Suprapubic skin (tissue), 4 donors: ENCODE measurements at regions not wholly inside any gene's neighbourhood (a gene's known extent, or its start where the extent isn't known, plus 50 kb on each side); places are given as distances from the start of the nearest gene placed in this dataset.
"Not testable (repeated sequence)": the region's sequence is repeated elsewhere in the genome, so short reads cannot be mapped to it uniquely, and the experiment has no call there.

Experiments used
- DNase-seq, 2 donors: peaks; one replicate each; pipeline ENCODE4 v3.0.0-alpha.2; 2019; ENCODE audit warnings: low spot score in 2 of 2
- H3K27ac ChIP-seq: fragments of 200-600 bp; sonication (generic); one replicate; pipeline ENCODE4 v1.5.1; 2019
- H3K27me3 ChIP-seq: fragments of 200-600 bp; sonication (generic); one replicate; pipeline ENCODE4 v1.5.1; 2019
- H3K36me3 ChIP-seq: fragments of 200-600 bp; sonication (generic); one replicate; pipeline ENCODE4 v1.5.1; 2019
- H3K4me1 ChIP-seq: fragments of 200-600 bp; sonication (generic); one replicate; pipeline ENCODE4 v1.5.1; 2019
- H3K4me3 ChIP-seq: fragments of 200-600 bp; sonication (generic); one replicate; pipeline ENCODE4 v1.5.1; 2019; ENCODE audit warnings: mild to moderate bottlenecking
- H3K9me3 ChIP-seq: fragments of 200-600 bp; sonication (generic); one replicate; pipeline ENCODE4 v1.5.1; 2019
- EP300 ChIP-seq: sonication (generic); formaldehyde crosslinking; IDR thresholded peaks from one replicate; pipeline ENCODE4 v1.6.1; 2017; ENCODE audit warnings: antibody characterized with exemption
- POLR2A ChIP-seq, 2 donors: fragments of 450-650 bp; IDR thresholded peaks; one replicate each; pipeline ENCODE4 v1.6.1; 2017; ENCODE audit warnings: antibody characterized with exemption in 2 of 2, mild to moderate bottlenecking in 2 of 2, moderate library complexity in 2 of 2
- POLR2AphosphoS5 ChIP-seq, 3 donors: sonication (generic); formaldehyde crosslinking; IDR thresholded peaks; one replicate each; pipeline ENCODE4 v1.6.1; 2017; ENCODE audit warnings: antibody characterized with exemption in 3 of 3
- WGBS: methylation state at CpG from one replicate; pipeline ENCODE4 v1.1.5; 2018; 5-methylcytosine and 5-hydroxymethylcytosine counted together
- TF ChIP-seq, protein P1 (sequence below), 2 donors: fragments of 200-600 bp in 1 of 2; fragments of 450-650 bp in 1 of 2; sonication (generic) in 1 of 2; IDR thresholded peaks; one replicate each; pipeline ENCODE4 v1.5.1; 2016 to 2019; ENCODE audit warnings: antibody characterized with exemption in 2 of 2, mild to moderate bottlenecking in 1 of 2, moderate library complexity in 1 of 2

DNA sequence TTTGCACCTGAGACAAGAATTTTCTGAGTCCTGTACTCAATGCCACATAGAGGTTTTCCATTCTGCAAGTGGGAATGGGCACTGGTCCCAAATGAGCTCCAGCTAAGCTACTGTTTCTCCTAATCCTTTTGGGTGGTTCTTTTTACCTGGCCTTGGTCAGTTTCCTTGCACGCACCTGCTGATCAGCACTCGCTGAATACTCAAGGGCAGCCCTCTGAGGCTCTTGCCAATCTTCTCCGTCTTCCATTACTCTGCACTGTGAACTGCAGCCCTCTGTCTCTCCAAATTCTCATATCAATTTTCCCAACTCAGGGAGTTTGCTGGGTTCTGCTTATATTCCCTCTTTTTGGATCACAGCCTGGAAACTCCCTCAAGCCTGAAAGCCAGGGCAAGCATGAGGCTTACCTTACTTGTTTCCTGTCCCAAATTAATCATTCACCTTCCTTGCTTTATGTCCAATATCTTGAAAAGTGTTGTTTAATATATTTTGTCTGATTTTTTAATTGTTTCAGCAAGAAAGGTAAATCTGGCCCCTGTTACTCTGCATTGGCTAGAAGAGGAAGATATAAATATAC is 138.0 kb upstream of the TBX18 start:
- Histone ChIP-seq H3K27ac (no peak overlapping the region), H3K36me3 (no peaks in the 10 kb centered on the region), H3K27me3 (no peaks in the 10 kb centered on the region), H3K9me3 (no peaks in the 10 kb centered on the region), H3K4me3 (no peak overlapping the region), H3K4me1 (no peaks in the 10 kb centered on the region)
- DNase-seq, result no peak
- 87% methylated on average over 3 of the region's 3 CpGs for WGBS
- TF ChIP-seq, protein P1, sequence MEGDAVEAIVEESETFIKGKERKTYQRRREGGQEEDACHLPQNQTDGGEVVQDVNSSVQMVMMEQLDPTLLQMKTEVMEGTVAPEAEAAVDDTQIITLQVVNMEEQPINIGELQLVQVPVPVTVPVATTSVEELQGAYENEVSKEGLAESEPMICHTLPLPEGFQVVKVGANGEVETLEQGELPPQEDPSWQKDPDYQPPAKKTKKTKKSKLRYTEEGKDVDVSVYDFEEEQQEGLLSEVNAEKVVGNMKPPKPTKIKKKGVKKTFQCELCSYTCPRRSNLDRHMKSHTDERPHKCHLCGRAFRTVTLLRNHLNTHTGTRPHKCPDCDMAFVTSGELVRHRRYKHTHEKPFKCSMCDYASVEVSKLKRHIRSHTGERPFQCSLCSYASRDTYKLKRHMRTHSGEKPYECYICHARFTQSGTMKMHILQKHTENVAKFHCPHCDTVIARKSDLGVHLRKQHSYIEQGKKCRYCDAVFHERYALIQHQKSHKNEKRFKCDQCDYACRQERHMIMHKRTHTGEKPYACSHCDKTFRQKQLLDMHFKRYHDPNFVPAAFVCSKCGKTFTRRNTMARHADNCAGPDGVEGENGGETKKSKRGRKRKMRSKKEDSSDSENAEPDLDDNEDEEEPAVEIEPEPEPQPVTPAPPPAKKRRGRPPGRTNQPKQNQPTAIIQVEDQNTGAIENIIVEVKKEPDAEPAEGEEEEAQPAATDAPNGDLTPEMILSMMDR (IDR thresholded peaks at IDR 0.05), result no peak
- TF ChIP-seq POLR2A (IDR thresholded peaks at IDR 0.05) (no peak), EP300 (no peak), POLR2AphosphoS5 (IDR thresholded peaks at IDR 0.05) (no peak)

DNA sequence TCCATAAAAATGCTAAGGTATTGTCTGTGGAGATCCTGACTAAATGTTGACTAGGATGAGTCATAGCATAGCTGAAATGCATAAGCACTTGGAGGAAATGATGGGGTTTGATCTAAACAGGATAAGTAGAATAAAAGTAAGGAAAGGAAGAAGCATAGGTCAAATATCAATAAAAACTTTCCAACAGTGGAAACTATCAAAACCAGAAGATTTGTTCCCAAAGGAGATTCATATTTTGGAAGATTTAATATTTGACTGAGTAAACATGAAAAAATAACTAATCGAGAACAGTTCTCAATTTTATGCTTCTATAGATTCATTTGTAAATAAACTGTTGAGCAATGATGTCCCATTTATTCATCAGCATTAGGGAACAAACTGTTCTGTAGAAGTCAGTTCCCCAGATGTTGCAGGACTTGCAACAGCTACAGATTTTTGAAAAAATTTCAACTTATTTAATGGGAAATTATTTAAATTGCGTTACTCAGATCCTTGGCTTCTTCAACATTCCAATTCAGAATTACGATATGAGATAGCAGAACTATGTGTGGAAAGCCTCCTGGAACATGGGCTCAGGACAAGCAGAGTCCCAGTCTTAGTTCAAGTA is 133.7 kb upstream of the TBX18 start:
- H3K9me3 ChIP-seq, result no peaks in the 10 kb centered on the region
- no peaks in the 10 kb centered on the region for H3K36me3 ChIP-seq
- no peak for DNase-seq
- 72% methylated on average over 3 of the region's 3 CpGs for WGBS
- H3K27me3 ChIP-seq, result no peaks in the 10 kb centered on the region
- no peak overlapping the region for H3K4me3 ChIP-seq
- H3K4me1 ChIP-seq, result no peaks in the 10 kb centered on the region
- no peak for TF ChIP-seq EP300
- no peak overlapping the region for H3K27ac ChIP-seq

DNA sequence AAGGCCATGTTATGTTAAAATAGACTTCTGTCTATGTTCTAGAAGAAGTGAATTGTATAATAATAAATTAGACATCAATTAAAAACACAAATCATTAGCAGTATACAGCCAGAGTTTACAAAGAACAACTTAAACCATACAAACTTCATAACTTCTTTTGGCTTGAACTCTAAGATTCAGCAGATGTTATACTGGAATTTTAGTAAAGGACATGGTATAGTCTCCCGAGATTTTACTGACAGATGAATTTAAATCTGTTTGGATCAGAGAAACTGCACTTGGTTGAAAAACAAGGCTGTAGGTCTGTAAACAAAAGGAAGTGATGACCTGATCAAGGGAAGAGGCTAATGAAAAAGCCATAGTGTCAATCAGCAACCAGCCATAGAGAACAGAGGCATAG is 132.6 kb upstream of the TBX18 start:
- Histone ChIP-seq H3K9me3 (no peaks in the 10 kb centered on the region), H3K27ac (no peak overlapping the region), H3K36me3 (no peaks in the 10 kb centered on the region), H3K4me3 (no peak overlapping the region), H3K27me3 (no peaks in the 10 kb centered on the region), H3K4me1 (no peaks in the 10 kb centered on the region)
- DNase-seq, result no peak
- WGBS, result 76% methylated on average over 1 of the region's 1 CpG
- TF ChIP-seq, protein P1 (IDR thresholded peaks at IDR 0.05), result no peak
- TF ChIP-seq EP300, result no peak
- TF ChIP-seq POLR2AphosphoS5 (IDR thresholded peaks at IDR 0.05), result no peak
- TF ChIP-seq POLR2A (IDR thresholded peaks at IDR 0.05), result no peak

DNA sequence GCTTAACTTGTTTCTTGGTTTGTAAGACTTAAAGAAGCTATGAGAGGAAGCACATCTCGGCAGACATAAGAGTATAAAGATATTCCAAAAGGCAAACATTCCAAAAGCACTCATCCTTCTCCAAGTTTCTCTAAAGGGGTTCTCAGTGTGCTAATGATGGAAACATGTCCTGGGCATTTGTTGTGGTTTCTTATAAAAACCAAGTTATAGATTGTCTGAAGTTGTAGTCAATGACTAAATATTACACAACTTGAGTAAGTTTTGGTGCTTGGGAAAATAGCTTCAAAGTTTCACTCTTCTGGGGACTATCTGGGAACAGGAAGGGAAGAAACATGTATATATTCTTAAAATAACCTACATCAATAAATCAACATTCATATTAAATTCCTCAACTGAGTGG is 128.3 kb upstream of the TBX18 start:
- WGBS, result 65% methylated on average over 1 of the region's 1 CpG
- Histone ChIP-seq H3K36me3 (no peaks in the 10 kb centered on the region), H3K9me3 (no peaks in the 10 kb centered on the region), H3K4me1 (no peaks in the 10 kb centered on the region), H3K27ac (no peak overlapping the region), H3K4me3 (no peak overlapping the region), H3K27me3 (no peaks in the 10 kb centered on the region)
- TF ChIP-seq, protein P1 (IDR thresholded peaks at IDR 0.05), result no peak
- TF ChIP-seq POLR2A (IDR thresholded peaks at IDR 0.05) (no peak), POLR2AphosphoS5 (IDR thresholded peaks at IDR 0.05) (no peak), EP300 (no peak)
- no peak for DNase-seq

DNA sequence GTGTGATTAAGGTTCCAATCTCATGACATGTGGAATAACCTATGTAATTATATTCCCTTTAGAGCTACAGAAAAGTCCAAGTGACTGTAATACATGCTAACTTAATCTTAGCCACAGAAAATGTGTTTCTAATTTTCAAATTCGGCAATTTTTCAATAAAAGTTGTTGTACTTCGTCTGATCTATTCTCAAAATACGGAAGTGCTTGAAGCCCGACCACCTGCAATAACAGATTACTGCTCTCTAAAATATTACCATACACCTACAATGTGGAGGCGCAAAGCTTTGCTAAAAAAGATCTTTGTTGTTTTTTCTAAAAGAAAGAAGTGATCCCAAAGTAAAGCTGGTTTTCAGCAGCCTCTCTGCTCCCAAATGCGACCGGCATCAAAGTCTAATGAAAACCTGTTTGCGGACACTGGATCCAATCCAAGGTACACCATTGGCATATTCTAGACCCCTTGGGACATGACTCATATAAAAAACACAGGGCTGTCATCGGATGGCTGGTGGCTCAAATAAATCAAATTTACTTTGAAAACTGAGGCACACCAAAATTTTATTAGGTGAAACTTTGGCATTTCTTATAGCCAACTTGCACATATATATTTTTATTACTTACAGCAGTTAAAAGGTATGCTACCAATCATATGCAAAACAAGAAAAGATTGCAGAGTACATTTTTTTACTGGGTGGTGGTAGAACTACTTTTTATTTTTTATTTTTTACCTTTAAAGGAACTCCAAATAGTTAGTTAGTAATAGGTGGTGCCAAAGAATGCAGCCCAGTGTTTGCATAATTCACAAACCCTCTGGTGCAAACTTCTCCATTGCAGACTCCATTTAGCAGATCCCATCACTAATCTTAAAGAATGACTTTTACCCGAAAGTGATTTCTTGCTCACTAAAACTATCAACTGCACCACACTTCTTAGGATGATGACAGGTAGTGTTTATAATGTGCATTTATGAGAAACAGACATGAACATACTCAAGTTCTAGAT is 118.7 kb upstream of the TBX18 start:
- TF ChIP-seq EP300 (no peak), POLR2AphosphoS5 (IDR thresholded peaks at IDR 0.05) (no peak), POLR2A (IDR thresholded peaks at IDR 0.05) (no peak)
- TF ChIP-seq, protein P1 (IDR thresholded peaks at IDR 0.05), result no peak
- Histone ChIP-seq H3K27ac (no peak overlapping the region), H3K9me3 (no peaks in the 10 kb centered on the region), H3K27me3 (no peaks in the 10 kb centered on the region), H3K4me1 (no peaks in the 10 kb centered on the region), H3K4me3 (no peak overlapping the region), H3K36me3 (no peaks in the 10 kb centered on the region)
- WGBS, result 72% methylated on average over 10 of the region's 10 CpGs
- DNase-seq, result no peak

DNA sequence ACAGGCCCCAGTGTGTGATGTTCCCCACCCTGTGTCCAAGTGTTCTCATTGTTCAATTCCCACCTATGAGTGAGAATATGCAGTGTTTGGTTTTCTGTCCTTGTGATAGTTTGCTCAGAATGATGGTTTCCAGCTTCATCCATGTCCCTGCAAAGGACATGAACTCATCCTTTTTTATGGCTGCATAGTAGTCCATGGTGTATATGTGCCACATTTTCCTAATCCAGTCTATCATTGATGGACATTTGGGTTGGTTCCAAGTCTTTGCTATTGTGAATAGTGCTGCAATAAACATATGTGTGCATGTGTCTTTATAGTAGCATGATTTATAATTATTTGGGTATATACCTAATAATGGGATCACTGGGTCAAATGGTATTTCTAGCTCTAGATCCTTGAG is 115.0 kb upstream of the TBX18 start:
- H3K27ac ChIP-seq, DNase-seq, H3K9me3 ChIP-seq, H3K4me3 ChIP-seq, H3K36me3 ChIP-seq, H3K27me3 ChIP-seq, H3K4me1 ChIP-seq: not testable (repeated sequence)
